Fibroblast of lung (primary cell): ENCODE measurements at regions not wholly inside any gene's neighbourhood (a gene's known extent, or its start where the extent isn't known, plus 50 kb on each side); places are given as distances from the start of the nearest gene placed in this dataset.

ENCODE experiments used
- EZH2 ChIP-seq: IDR thresholded peaks from 2 replicates; pipeline ENCODE4 v1.5.1; 2012; ENCODE audit warnings: low read length, control low read depth, mild to moderate bottlenecking; ENCODE audit errors: missing control alignments
- TF ChIP-seq, protein P1 (sequence below), 2 donors: IDR thresholded peaks in 1 of 2; conservative IDR thresholded peaks in 1 of 2; 1 replicate in 1 of 2; 2 replicates in 1 of 2; pipeline ENCODE4 v1.5.1; 2011 to 2012; ENCODE audit warnings: low read length in 2 of 2, control low read depth in 1 of 2, inconsistent platforms in 1 of 2, low read depth in 1 of 2, mild to moderate bottlenecking in 1 of 2

DNA sequence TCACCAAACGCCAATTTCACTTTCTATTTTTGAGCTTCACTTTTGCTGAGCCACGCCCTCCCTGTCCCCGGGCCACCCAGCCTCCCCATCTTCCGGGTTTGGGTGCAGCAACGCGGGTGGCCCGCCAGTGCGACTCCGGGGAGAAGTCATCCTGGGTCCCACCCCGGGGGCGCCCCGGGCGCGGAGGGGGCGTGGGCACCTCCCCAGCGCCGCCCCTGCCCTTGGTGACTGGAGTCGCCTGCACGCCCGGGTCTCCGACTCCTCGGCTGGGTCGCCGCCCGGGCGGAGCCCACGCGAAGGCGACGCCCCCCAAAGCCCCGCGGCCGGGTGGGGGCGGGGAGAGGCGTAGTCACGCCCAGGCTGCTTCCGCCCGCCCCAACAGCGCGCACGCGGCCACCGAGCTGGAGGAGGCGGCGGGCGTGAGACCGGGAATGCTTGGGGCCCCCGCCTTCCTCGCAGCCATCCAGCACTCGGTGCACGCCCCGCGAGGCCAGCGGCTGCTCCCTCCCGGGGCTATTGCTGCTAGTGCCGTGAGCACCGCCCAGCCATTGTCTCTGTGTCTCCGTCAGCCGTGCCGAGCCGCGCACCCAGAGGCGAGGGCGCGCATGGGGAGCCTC is 362.1 kb upstream of the AMELY start:
- TF ChIP-seq, protein P1, sequence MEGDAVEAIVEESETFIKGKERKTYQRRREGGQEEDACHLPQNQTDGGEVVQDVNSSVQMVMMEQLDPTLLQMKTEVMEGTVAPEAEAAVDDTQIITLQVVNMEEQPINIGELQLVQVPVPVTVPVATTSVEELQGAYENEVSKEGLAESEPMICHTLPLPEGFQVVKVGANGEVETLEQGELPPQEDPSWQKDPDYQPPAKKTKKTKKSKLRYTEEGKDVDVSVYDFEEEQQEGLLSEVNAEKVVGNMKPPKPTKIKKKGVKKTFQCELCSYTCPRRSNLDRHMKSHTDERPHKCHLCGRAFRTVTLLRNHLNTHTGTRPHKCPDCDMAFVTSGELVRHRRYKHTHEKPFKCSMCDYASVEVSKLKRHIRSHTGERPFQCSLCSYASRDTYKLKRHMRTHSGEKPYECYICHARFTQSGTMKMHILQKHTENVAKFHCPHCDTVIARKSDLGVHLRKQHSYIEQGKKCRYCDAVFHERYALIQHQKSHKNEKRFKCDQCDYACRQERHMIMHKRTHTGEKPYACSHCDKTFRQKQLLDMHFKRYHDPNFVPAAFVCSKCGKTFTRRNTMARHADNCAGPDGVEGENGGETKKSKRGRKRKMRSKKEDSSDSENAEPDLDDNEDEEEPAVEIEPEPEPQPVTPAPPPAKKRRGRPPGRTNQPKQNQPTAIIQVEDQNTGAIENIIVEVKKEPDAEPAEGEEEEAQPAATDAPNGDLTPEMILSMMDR (conservative IDR thresholded peaks at IDR 0.05 in 1 of 2, IDR thresholded peaks at IDR 0.05 in 1 of 2; ENCODE audit: low read depth in 1 of 2, low read length in 2 of 2): no peak
- TF ChIP-seq EZH2: no peak
